NT2/D1 (cell line): ENCODE measurements at regions not wholly inside any gene's neighbourhood (a gene's known extent, or its start where the extent isn't known, plus 50 kb on each side); places are given as distances from the start of the nearest gene placed in this dataset.

ENCODE experiments used
- YY1 ChIP-seq: IDR thresholded peaks from 2 replicates; pipeline ENCODE4 v1.6.1; 2011; ENCODE audit not compliant: insufficient read length, insufficient read depth
- ZNF274 ChIP-seq: IDR thresholded peaks from 2 replicates; pipeline ENCODE4 v1.6.1; 2011; ENCODE audit warnings: mild to moderate bottlenecking, low read depth, low read length

GRCh38 chr1:148363439-148363810 lies 119.7 kb downstream of the PPIAL4G start:
- TF ChIP-seq YY1 (no peak), ZNF274 (no peak)
